ENCODE measurements at regions not wholly inside any gene's neighbourhood (a gene's known extent, or its start where the extent isn't known, plus 50 kb on each side); places are given as distances from the start of the nearest gene placed in this dataset.
"Not testable (repeated sequence)": the region's sequence is repeated elsewhere in the genome, so short reads cannot be mapped to it uniquely, and the experiment has no call there.

GRCh38 chr4:10388146-10388545, 69.1 kb downstream of the ZNF518B start:
- H3K4me3 ChIP-seq (ENCODE audit: low read length); H3K27me3 ChIP-seq (ENCODE audit: insufficient read depth, low read length); H2AFZ ChIP-seq (ENCODE audit: low read depth, low read length); H3K9me3 ChIP-seq (ENCODE audit: low read length); H3K36me3 ChIP-seq (ENCODE audit: insufficient read depth, low read length); H3K4me1 ChIP-seq (ENCODE audit: insufficient read depth, low read length): not testable (repeated sequence)

DNA sequence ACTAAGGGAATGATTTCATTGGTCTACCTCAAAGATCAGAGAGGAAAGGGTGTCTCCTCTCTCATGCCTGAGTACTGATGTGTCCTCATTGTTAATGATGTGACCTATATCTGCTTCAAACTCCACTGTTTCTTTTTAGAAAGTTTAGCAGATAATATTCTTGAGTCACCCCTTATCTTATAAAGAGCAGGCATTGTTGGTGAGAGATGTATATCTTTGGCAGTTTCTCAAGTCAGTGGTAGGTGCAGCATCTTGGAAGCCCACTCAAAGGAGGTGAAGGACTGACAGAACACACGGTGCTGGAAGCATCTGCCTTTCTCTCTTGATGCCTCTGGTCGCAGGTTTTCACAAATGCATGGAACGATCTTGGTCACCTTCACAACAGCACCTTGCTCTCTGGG, 71.2 kb downstream of the ZNF518B start:
- Histone ChIP-seq H3K27me3 (ENCODE audit: insufficient read depth, low read length) (peaks cover 3% of the 10 kb centered on the region), H2AFZ (ENCODE audit: low read depth, low read length) (no peak overlapping the region), H3K4me3 (ENCODE audit: low read length) (no peak overlapping the region), H3K4me1 (ENCODE audit: insufficient read depth, low read length) (no peaks in the 10 kb centered on the region), H3K9me3 (ENCODE audit: low read length) (no peaks in the 10 kb centered on the region), H3K36me3 (ENCODE audit: insufficient read depth, low read length) (no peaks in the 10 kb centered on the region)

- peaks cover 3% of the 10 kb centered on the region for H3K27me3 ChIP-seq (ENCODE audit: insufficient read depth, low read length)
- no peaks in the 10 kb centered on the region for H3K9me3 ChIP-seq (ENCODE audit: low read length)
- no peaks in the 10 kb centered on the region for H3K4me1 ChIP-seq (ENCODE audit: insufficient read depth, low read length)
- no peaks in the 10 kb centered on the region for H3K36me3 ChIP-seq (ENCODE audit: insufficient read depth, low read length)
- H3K4me3 ChIP-seq (ENCODE audit: low read length) = no peak overlapping the region
- no peak overlapping the region for H2AFZ ChIP-seq (ENCODE audit: low read depth, low read length)
Observed at GRCh38 chr4:10384974-10385373, 72.3 kb downstream of the ZNF518B start.

DNA sequence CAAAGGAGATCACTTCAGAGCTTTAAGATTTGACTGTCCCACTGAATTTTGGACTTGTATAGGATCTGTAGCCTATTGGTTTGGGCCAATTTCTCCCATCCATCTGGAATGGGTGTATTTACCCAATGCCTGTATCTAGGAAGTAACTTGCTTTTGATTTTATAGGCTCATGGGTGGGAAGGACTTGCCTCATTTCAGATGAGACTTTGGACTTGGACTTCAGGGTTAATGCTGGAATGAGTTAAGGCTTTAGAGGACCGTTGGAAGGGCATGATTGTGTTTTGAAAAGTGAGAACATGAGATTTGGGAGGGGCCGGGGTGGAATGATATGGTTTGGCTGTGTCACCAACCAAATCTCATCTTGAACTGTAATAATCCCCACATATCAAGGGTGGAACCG, 73.8 kb downstream of the ZNF518B start:
- H3K27me3 ChIP-seq (ENCODE audit: insufficient read depth, low read length) = peaks cover 3% of the 10 kb centered on the region
- H3K4me1 ChIP-seq (ENCODE audit: insufficient read depth, low read length) = no peaks in the 10 kb centered on the region
- no peak overlapping the region for H3K4me3 ChIP-seq (ENCODE audit: low read length)
- H3K36me3 ChIP-seq (ENCODE audit: insufficient read depth, low read length) = no peaks in the 10 kb centered on the region
- no peak overlapping the region for H2AFZ ChIP-seq (ENCODE audit: low read depth, low read length)
- no peaks in the 10 kb centered on the region for H3K9me3 ChIP-seq (ENCODE audit: low read length)

DNA sequence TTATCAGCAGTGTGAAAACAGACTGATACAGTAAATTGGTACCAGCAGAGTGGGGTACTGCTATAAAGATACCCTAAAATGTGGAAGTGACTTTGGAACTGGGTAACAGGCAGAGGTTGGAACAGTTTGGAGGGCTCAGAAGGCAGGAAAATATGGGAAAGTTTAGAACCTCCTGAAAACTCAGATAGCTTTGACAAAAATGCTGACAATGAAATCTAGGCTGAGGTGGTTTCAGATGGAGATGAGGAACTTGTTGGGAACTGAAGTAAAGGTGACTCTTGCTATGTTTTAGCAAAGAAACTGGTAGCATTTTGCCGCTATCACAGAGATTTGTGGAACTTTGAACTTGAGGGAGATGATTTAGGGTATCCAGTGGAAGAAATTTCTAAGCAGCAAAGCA, 75.1 kb downstream of the ZNF518B start:
- not testable (repeated sequence) for H2AFZ ChIP-seq (ENCODE audit: low read depth, low read length); H3K9me3 ChIP-seq (ENCODE audit: low read length); H3K4me1 ChIP-seq (ENCODE audit: insufficient read depth, low read length); H3K27me3 ChIP-seq (ENCODE audit: insufficient read depth, low read length); H3K36me3 ChIP-seq (ENCODE audit: insufficient read depth, low read length); H3K4me3 ChIP-seq (ENCODE audit: low read length)

GRCh38 chr4:10381146-10381545, 76.1 kb downstream of the ZNF518B start:
- Histone ChIP-seq H3K9me3 (ENCODE audit: low read length) (no peaks in the 10 kb centered on the region), H3K4me1 (ENCODE audit: insufficient read depth, low read length) (no peaks in the 10 kb centered on the region), H3K36me3 (ENCODE audit: insufficient read depth, low read length) (no peaks in the 10 kb centered on the region), H3K27me3 (ENCODE audit: insufficient read depth, low read length) (no peaks in the 10 kb centered on the region), H2AFZ (ENCODE audit: low read depth, low read length) (no peak overlapping the region), H3K4me3 (ENCODE audit: low read length) (no peak overlapping the region)

- Histone ChIP-seq H3K4me3 (ENCODE audit: low read length) (no peak overlapping the region), H3K4me1 (ENCODE audit: insufficient read depth, low read length) (no peaks in the 10 kb centered on the region), H3K27me3 (ENCODE audit: insufficient read depth, low read length) (no peaks in the 10 kb centered on the region), H3K9me3 (ENCODE audit: low read length) (no peaks in the 10 kb centered on the region), H2AFZ (ENCODE audit: low read depth, low read length) (no peak overlapping the region), H3K36me3 (ENCODE audit: insufficient read depth, low read length) (no peaks in the 10 kb centered on the region)
Observed at GRCh38 chr4:10380735-10381134, 76.5 kb downstream of the ZNF518B start.

- H3K4me1 ChIP-seq (ENCODE audit: insufficient read depth, low read length) = no peaks in the 10 kb centered on the region
- H3K36me3 ChIP-seq (ENCODE audit: insufficient read depth, low read length) = no peaks in the 10 kb centered on the region
- H2AFZ ChIP-seq (ENCODE audit: low read depth, low read length) = no peak overlapping the region
- H3K9me3 ChIP-seq (ENCODE audit: low read length) = no peaks in the 10 kb centered on the region
- no peak overlapping the region for H3K4me3 ChIP-seq (ENCODE audit: low read length)
- no peaks in the 10 kb centered on the region for H3K27me3 ChIP-seq (ENCODE audit: insufficient read depth, low read length)
Observed at GRCh38 chr4:10371869-10372471, 85.3 kb downstream of the ZNF518B start.

GRCh38 chr4:10371121-10371520, 86.1 kb downstream of the ZNF518B start:
- Histone ChIP-seq H2AFZ (ENCODE audit: low read depth, low read length) (no peak overlapping the region), H3K4me1 (ENCODE audit: insufficient read depth, low read length) (no peaks in the 10 kb centered on the region), H3K36me3 (ENCODE audit: insufficient read depth, low read length) (no peaks in the 10 kb centered on the region), H3K4me3 (ENCODE audit: low read length) (no peak overlapping the region), H3K9me3 (ENCODE audit: low read length) (no peaks in the 10 kb centered on the region), H3K27me3 (ENCODE audit: insufficient read depth, low read length) (no peaks in the 10 kb centered on the region)

DNA sequence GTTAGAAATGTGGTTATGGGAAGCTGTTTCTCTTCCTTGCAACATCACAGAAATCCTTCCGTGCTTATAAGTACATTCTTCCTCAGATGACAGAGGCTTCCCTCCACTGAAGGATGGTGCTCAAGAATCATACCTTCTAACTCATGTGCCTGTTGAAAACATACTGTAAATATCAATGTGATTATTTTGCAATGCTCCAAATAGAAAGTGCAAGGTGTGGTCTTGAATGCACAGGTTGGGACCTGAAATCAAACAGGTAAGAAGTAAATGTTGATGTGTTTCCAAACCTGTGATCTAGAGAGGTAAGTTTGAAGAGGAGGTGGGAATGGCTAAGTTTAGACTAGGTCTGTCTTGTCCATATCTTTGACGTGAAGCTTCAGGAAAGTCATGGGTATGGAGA, 87.7 kb downstream of the ZNF518B start:
- H3K9me3 ChIP-seq (ENCODE audit: low read length) = no peaks in the 10 kb centered on the region
- no peaks in the 10 kb centered on the region for H3K4me1 ChIP-seq (ENCODE audit: insufficient read depth, low read length)
- H3K4me3 ChIP-seq (ENCODE audit: low read length) = no peak overlapping the region
- H3K36me3 ChIP-seq (ENCODE audit: insufficient read depth, low read length) = no peaks in the 10 kb centered on the region
- H2AFZ ChIP-seq (ENCODE audit: low read depth, low read length) = no peak overlapping the region
- no peaks in the 10 kb centered on the region for H3K27me3 ChIP-seq (ENCODE audit: insufficient read depth, low read length)

GRCh38 chr4:10366628-10367027, 90.6 kb downstream of the ZNF518B start:
- Histone ChIP-seq H3K9me3 (ENCODE audit: low read length) (no peaks in the 10 kb centered on the region), H3K27me3 (ENCODE audit: insufficient read depth, low read length) (no peaks in the 10 kb centered on the region), H3K36me3 (ENCODE audit: insufficient read depth, low read length) (no peaks in the 10 kb centered on the region), H3K4me3 (ENCODE audit: low read length) (no peak overlapping the region), H2AFZ (ENCODE audit: low read depth, low read length) (no peak overlapping the region), H3K4me1 (ENCODE audit: insufficient read depth, low read length) (no peaks in the 10 kb centered on the region)

- no peak overlapping the region for H2AFZ ChIP-seq (ENCODE audit: low read depth, low read length)
- no peaks in the 10 kb centered on the region for H3K4me1 ChIP-seq (ENCODE audit: insufficient read depth, low read length)
- H3K9me3 ChIP-seq (ENCODE audit: low read length) = no peaks in the 10 kb centered on the region
- H3K36me3 ChIP-seq (ENCODE audit: insufficient read depth, low read length) = no peaks in the 10 kb centered on the region
- H3K4me3 ChIP-seq (ENCODE audit: low read length) = no peak overlapping the region
- no peaks in the 10 kb centered on the region for H3K27me3 ChIP-seq (ENCODE audit: insufficient read depth, low read length)
Observed at GRCh38 chr4:10364194-10364593, 93.0 kb downstream of the ZNF518B start.

- Histone ChIP-seq H3K27me3 (ENCODE audit: insufficient read depth, low read length) (no peaks in the 10 kb centered on the region), H3K36me3 (ENCODE audit: insufficient read depth, low read length) (no peaks in the 10 kb centered on the region), H3K9me3 (ENCODE audit: low read length) (no peaks in the 10 kb centered on the region), H3K4me3 (ENCODE audit: low read length) (no peak overlapping the region), H3K4me1 (ENCODE audit: insufficient read depth, low read length) (no peaks in the 10 kb centered on the region), H2AFZ (ENCODE audit: low read depth, low read length) (no peak overlapping the region)
Observed at GRCh38 chr4:10354746-10355145, 102.5 kb downstream of the ZNF518B start.

- Histone ChIP-seq H3K4me3 (ENCODE audit: low read length) (no peak overlapping the region), H3K27me3 (ENCODE audit: insufficient read depth, low read length) (no peaks in the 10 kb centered on the region), H3K4me1 (ENCODE audit: insufficient read depth, low read length) (no peaks in the 10 kb centered on the region), H3K9me3 (ENCODE audit: low read length) (no peaks in the 10 kb centered on the region), H2AFZ (ENCODE audit: low read depth, low read length) (no peak overlapping the region), H3K36me3 (ENCODE audit: insufficient read depth, low read length) (no peaks in the 10 kb centered on the region)
Observed at GRCh38 chr4:10354225-10354624, 103.0 kb downstream of the ZNF518B start.
